Vagina (tissue), 2 donors: ENCODE measurements at regions not wholly inside any gene's neighbourhood (a gene's known extent, or its start where the extent isn't known, plus 50 kb on each side); places are given as distances from the start of the nearest gene placed in this dataset.

ENCODE experiments used
- DNase-seq, 2 donors: peaks; one replicate each; pipeline ENCODE4 v3.0.0-alpha.2; 2017; ENCODE audit errors: extremely low spot score in 2 of 2
- H3K27ac ChIP-seq: fragments of 200-600 bp; sonication (generic); one replicate; pipeline ENCODE4 v1.5.1; 2019
- H3K27me3 ChIP-seq: fragments of 200-600 bp; sonication (generic); one replicate; pipeline ENCODE4 v1.5.1; 2019
- H3K36me3 ChIP-seq, 2 donors: fragments of 200-600 bp; sonication (generic); one replicate each; pipeline ENCODE4 v1.5.1; 2017 to 2019
- H3K4me1 ChIP-seq: fragments of 200-600 bp; sonication (generic); one replicate; pipeline ENCODE4 v1.5.1; 2019
- H3K4me3 ChIP-seq, 2 donors: fragments of 200-600 bp; sonication (generic); 1 replicate in 1 of 2; 2 replicates in 1 of 2; pipeline ENCODE4 v1.5.1; 2016 to 2019
- H3K9me3 ChIP-seq: fragments of 200-600 bp; sonication (generic); one replicate; pipeline ENCODE4 v1.5.1; 2019
- POLR2A ChIP-seq, 2 donors: fragments of 450-650 bp; IDR thresholded peaks; one replicate each; pipeline ENCODE4 v1.6.1; 2017; ENCODE audit warnings: antibody characterized with exemption in 2 of 2, mild to moderate bottlenecking in 2 of 2, moderate library complexity in 2 of 2
- POLR2AphosphoS5 ChIP-seq, 2 donors: sonication (generic); formaldehyde crosslinking; IDR thresholded peaks; one replicate each; pipeline ENCODE4 v1.9.0; 2017; ENCODE audit warnings: antibody characterized with exemption in 2 of 2, mild to moderate bottlenecking in 2 of 2, low read depth in 1 of 2; ENCODE audit not compliant: insufficient read depth in 1 of 2
- intact Hi-C: fragments of 100-400 bp; cut with DNase I; formaldehyde crosslinking; loops from one replicate; pipeline ENCODE4 v1.15.1; 2023
- TF ChIP-seq, protein P1 (sequence below), 3 experiments: fragments of 450-650 bp in 2 of 3; fragments of 200-600 bp in 1 of 3; sonication (generic) in 1 of 3; IDR thresholded peaks; one replicate each; pipeline ENCODE4 v1.5.1; 2017 to 2019; ENCODE audit warnings: antibody characterized with exemption in 3 of 3, mild to moderate bottlenecking in 2 of 3, moderate library complexity in 2 of 3

DNA sequence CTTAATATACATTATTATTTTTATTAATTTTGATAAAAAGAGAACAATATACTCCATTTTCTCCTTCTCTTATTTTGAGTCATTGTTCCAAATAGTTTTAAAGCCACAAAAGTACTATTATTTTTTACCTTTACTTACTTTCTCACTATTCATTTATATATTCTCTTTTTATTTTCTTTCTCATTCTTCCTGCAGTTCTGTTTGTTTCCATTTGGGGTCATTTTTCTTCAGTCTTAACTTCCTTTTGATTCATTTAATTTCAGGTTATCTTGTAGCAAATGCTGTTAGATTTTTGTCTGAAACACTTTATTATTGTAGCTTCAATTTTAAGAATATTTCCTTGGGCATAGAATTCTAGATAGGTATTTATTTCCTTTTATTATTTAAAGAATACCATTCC lies 438.6 kb upstream of the EPHA5 start:
- Histone ChIP-seq H3K27ac (no peak overlapping the region), H3K9me3 (no peaks in the 10 kb centered on the region), H3K27me3 (no peaks in the 10 kb centered on the region), H3K4me3 (no peak overlapping the region), H3K4me1 (no peaks in the 10 kb centered on the region), H3K36me3 (no peaks in the 10 kb centered on the region)
- intact Hi-C loops, result no loop called here
- DNase-seq, result no peak
- TF ChIP-seq POLR2A (IDR thresholded peaks at IDR 0.05), result no peak
- TF ChIP-seq, protein P1, sequence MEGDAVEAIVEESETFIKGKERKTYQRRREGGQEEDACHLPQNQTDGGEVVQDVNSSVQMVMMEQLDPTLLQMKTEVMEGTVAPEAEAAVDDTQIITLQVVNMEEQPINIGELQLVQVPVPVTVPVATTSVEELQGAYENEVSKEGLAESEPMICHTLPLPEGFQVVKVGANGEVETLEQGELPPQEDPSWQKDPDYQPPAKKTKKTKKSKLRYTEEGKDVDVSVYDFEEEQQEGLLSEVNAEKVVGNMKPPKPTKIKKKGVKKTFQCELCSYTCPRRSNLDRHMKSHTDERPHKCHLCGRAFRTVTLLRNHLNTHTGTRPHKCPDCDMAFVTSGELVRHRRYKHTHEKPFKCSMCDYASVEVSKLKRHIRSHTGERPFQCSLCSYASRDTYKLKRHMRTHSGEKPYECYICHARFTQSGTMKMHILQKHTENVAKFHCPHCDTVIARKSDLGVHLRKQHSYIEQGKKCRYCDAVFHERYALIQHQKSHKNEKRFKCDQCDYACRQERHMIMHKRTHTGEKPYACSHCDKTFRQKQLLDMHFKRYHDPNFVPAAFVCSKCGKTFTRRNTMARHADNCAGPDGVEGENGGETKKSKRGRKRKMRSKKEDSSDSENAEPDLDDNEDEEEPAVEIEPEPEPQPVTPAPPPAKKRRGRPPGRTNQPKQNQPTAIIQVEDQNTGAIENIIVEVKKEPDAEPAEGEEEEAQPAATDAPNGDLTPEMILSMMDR (IDR thresholded peaks at IDR 0.05), result no peak
- TF ChIP-seq POLR2AphosphoS5 (IDR thresholded peaks at IDR 0.05; ENCODE audit: insufficient read depth in 1 of 2, low read depth in 1 of 2), result no peak

DNA sequence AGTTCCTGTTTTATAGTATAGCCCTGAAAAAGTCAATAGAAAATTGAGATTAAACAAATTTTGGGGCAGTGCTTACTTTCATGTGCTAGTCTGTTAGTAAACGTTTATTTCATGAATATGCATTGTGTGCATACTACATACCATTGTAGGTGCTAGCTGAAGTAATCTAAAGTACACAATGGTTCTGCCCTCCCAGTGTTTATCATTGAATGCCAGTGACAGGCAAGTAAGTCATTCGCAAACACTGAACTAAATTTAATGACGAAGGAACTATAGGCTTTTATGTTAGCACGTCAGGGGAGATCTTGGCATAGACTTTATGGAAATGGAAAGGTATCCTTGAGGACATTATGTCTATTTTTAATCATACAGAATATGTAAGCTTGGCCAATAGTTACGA lies 426.9 kb upstream of the EPHA5 start:
- no peaks in the 10 kb centered on the region for H3K9me3 ChIP-seq
- no peak overlapping the region for H3K27ac ChIP-seq
- H3K27me3 ChIP-seq, result no peaks in the 10 kb centered on the region
- intact Hi-C loops, result no loop called here
- TF ChIP-seq, protein P1 (IDR thresholded peaks at IDR 0.05), result no peak
- TF ChIP-seq POLR2A (IDR thresholded peaks at IDR 0.05) (no peak), POLR2AphosphoS5 (IDR thresholded peaks at IDR 0.05; ENCODE audit: insufficient read depth in 1 of 2, low read depth in 1 of 2) (no peak)
- DNase-seq, result no peak
- no peak overlapping the region for H3K4me3 ChIP-seq
- no peaks in the 10 kb centered on the region for H3K36me3 ChIP-seq
- no peaks in the 10 kb centered on the region for H3K4me1 ChIP-seq

DNA sequence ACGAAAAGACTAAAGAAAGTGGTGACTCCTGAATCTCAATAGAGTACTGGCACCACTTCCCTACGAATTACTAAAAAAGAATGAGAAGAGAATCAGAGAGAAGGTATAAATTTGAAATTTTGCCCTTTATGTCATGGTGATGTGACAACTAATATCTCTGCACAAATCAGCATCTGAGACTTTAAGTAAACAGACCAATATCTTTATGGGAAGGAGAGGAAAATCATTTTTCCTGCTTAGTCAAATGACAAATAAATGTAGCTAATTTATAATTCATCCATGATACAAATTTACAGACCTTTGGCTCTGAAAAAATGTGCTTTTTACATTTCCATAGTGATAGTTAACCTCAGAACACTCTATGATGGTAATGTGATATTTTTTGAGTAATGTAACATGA lies 424.8 kb upstream of the EPHA5 start:
- Histone ChIP-seq H3K27ac (no peak overlapping the region), H3K36me3 (no peaks in the 10 kb centered on the region), H3K27me3 (no peaks in the 10 kb centered on the region), H3K4me1 (no peaks in the 10 kb centered on the region), H3K4me3 (no peak overlapping the region), H3K9me3 (no peaks in the 10 kb centered on the region)
- TF ChIP-seq POLR2A (IDR thresholded peaks at IDR 0.05) (no peak), POLR2AphosphoS5 (IDR thresholded peaks at IDR 0.05; ENCODE audit: insufficient read depth in 1 of 2, low read depth in 1 of 2) (no peak)
- TF ChIP-seq, protein P1 (IDR thresholded peaks at IDR 0.05), result no peak
- DNase-seq, result no peak
- intact Hi-C loops, result no loop called here

DNA sequence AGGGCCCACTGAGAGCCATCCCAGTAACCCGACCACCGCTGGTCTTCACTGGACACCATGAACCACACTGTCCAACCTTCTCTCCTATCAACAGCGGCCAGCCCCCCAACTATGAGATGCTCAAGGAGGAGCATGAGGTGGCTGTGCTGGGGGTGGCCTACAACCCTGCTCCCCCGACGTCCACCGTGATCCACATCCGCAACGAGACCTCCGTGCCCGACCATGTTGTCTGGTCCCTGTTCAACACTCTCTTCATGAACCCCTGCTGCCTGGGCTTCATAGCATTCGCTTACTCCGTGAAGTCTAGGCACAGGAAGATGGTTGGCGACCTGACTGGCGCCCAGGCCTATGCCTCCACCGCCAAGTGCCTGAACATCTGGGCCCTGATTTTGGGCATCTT lies 423.8 kb upstream of the EPHA5 start:
- DNase-seq, result no peak
- intact Hi-C loops, result no loop called here
- no peak overlapping the region for H3K27ac ChIP-seq
- H3K9me3 ChIP-seq, result no peaks in the 10 kb centered on the region
- H3K27me3 ChIP-seq, result no peaks in the 10 kb centered on the region
- H3K4me3 ChIP-seq, result no peak overlapping the region
- TF ChIP-seq POLR2A (IDR thresholded peaks at IDR 0.05), result no peak
- no peak for TF ChIP-seq POLR2AphosphoS5 (IDR thresholded peaks at IDR 0.05; ENCODE audit: insufficient read depth in 1 of 2, low read depth in 1 of 2)
- TF ChIP-seq, protein P1 (IDR thresholded peaks at IDR 0.05), result no peak
- no peaks in the 10 kb centered on the region for H3K4me1 ChIP-seq
- no peaks in the 10 kb centered on the region for H3K36me3 ChIP-seq

DNA sequence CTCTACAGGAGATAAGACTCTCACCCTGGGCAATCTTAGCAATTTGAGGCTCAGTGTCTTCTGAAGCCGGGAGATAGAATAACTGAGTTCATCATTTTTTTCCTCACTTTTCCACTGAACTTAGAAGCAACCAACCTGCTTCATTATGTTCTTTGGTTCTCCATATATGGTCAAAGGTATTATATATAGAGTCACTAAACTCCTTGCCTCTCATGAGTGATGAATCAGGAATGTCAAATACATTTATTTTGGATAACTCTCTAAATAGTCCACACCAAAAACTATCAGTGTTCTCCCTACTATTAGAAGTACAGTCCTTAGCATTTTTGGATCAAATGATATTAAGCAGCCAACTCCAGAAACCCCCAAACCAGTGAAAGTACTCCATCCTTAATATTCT lies 421.5 kb upstream of the EPHA5 start:
- H3K27ac ChIP-seq, result no peak overlapping the region
- H3K4me1 ChIP-seq, result no peaks in the 10 kb centered on the region
- intact Hi-C loops, result no loop called here
- no peaks in the 10 kb centered on the region for H3K27me3 ChIP-seq
- H3K9me3 ChIP-seq, result no peaks in the 10 kb centered on the region
- no peak overlapping the region for H3K4me3 ChIP-seq
- TF ChIP-seq POLR2AphosphoS5 (IDR thresholded peaks at IDR 0.05; ENCODE audit: insufficient read depth in 1 of 2, low read depth in 1 of 2), result no peak
- TF ChIP-seq, protein P1 (IDR thresholded peaks at IDR 0.05), result no peak
- no peak for TF ChIP-seq POLR2A (IDR thresholded peaks at IDR 0.05)
- H3K36me3 ChIP-seq, result no peaks in the 10 kb centered on the region
- no peak for DNase-seq
